Epithelial cell of proximal tubule (primary cell): ENCODE measurements at regions not wholly inside any gene's neighbourhood (a gene's known extent, or its start where the extent isn't known, plus 50 kb on each side); places are given as distances from the start of the nearest gene placed in this dataset.

ENCODE experiments used
- DNase-seq: peaks from one replicate; pipeline ENCODE4 v3.0.0-alpha.2; 2011; ENCODE audit warnings: low read depth
- H3K4me3 ChIP-seq: 2 replicates; pipeline ENCODE4 v1.5.1; 2011; ENCODE audit warnings: low read depth, mild to moderate bottlenecking, low read length
- TF ChIP-seq, protein P1 (sequence below): conservative IDR thresholded peaks from 2 replicates; pipeline ENCODE4 v1.5.1; 2012; ENCODE audit warnings: low read depth, mild to moderate bottlenecking, low read length

DNA sequence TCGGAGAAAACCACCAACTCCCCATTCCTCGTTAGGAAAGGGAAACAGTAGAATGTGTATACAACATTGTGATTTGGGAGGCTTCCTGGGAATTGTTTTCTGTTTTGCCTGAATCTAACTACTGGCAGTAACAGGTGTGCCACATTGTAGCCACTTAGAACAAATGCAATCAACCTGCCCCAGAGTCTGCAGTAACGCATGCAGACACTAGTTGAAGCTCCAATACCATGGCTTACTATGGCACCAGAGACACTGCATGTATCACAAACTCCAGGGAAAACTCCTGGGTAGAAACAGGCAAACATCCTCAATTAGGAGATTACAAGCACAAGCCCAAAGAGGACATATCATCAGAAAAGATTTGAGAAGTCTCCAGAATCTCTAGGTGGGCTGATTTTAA lies 154.2 kb upstream of the NEIL3 start:
- no peak overlapping the region for H3K4me3 ChIP-seq
- DNase-seq = no peak
- TF ChIP-seq, protein P1, sequence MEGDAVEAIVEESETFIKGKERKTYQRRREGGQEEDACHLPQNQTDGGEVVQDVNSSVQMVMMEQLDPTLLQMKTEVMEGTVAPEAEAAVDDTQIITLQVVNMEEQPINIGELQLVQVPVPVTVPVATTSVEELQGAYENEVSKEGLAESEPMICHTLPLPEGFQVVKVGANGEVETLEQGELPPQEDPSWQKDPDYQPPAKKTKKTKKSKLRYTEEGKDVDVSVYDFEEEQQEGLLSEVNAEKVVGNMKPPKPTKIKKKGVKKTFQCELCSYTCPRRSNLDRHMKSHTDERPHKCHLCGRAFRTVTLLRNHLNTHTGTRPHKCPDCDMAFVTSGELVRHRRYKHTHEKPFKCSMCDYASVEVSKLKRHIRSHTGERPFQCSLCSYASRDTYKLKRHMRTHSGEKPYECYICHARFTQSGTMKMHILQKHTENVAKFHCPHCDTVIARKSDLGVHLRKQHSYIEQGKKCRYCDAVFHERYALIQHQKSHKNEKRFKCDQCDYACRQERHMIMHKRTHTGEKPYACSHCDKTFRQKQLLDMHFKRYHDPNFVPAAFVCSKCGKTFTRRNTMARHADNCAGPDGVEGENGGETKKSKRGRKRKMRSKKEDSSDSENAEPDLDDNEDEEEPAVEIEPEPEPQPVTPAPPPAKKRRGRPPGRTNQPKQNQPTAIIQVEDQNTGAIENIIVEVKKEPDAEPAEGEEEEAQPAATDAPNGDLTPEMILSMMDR = peak; percentile 32

DNA sequence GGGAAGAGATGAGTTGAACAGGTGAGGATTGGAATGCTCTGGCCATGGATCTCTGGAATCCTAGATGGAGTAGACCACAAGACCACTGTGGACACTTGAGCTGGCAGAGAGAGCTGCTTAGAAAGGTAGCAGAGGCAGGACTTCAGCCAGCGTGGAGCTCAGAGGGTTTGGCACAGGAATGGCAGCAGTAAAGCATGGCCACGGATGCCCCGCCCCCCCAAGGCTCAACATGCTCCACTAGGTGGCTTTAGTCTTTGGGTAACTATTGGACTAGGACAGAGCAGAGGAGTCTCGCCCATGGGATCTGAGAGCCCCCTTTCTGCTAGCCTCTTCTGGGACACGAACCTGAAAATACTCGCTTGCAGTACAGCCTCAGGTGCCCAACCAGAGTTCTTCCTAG lies 150.1 kb upstream of the NEIL3 start:
- TF ChIP-seq, protein P1 = no peak
- no peak overlapping the region for H3K4me3 ChIP-seq
- DNase-seq = no peak

DNA sequence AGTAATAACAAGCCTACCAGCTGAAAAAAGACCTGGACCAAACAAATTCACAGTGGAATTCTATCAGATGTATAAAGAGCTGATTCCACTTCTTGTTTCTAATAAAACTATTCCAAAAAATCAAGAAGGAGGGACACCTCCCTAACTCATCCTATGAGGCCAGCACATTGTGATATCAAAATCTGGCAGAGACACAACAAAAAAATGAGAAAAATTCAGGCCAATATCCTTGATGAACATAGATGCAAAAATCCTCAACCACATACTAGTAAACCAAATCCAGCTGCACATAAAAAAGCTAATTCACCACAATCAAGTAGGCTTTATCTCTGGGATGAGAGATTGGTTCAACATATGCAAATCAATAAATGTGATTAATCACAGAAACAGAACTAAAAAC lies 147.9 kb upstream of the NEIL3 start:
- no peak overlapping the region for H3K4me3 ChIP-seq
- no peak for DNase-seq
- TF ChIP-seq, protein P1 = no peak

DNA sequence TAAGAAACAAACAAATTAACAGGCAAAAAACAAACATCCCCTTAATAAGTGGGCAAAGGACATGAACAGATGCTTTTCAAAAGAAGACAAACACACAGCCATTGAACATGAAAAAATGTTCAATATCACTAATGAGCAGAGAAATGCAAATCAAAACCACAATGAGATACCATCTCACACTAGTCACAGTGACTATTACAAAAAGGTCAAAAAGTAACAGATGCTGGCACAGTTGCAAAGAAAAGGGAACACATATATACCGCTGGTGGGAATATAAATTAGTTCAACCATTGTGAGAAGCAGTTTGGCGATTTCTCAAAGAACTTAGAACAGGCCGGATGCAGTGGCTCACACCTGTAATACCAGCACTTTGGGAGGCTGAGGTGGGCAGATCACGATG lies 146.1 kb upstream of the NEIL3 start:
- TF ChIP-seq, protein P1 = no peak
- no peak overlapping the region for H3K4me3 ChIP-seq
- DNase-seq = peak; percentile 27

DNA sequence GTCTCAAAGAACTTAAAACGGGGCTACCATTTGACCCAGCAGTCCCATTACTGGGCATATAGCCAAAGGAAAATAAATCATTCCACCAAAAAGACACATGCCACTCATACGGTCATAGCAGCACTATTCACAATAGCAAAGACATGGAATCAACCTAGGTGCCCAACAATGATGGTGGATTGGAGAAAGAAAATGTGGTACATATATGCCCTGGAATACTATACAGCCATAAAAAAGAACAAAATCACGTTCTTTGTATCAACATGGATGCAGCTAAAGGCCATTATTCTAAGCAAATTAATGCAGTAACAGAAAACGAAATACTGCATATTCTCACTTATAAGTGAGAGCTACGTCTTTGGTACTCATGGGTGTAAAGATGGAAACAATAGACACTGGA lies 138.1 kb upstream of the NEIL3 start:
- H3K4me3 ChIP-seq = no peak overlapping the region
- DNase-seq = no peak
- TF ChIP-seq, protein P1 = no peak

DNA sequence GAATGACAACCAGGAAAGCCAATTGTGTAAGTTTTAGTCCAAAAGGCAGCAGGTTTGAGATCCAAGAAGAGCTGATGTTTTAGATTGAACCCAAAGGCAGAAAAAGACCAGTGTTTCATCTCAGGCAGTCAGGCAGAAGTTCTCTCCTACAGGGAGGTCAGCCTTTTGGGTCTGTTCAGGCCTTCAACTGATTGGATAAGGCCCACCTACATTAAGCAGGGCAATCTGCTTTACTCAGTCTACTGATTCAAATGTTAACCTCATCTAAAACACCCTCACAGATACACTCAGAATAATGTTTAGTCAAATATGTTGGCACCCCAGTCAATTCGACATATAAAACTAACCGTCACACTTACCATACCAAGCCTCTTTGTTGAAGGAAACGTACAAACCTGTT lies 134.2 kb upstream of the NEIL3 start:
- TF ChIP-seq, protein P1 = no peak
- H3K4me3 ChIP-seq = no peak overlapping the region
- no peak for DNase-seq

DNA sequence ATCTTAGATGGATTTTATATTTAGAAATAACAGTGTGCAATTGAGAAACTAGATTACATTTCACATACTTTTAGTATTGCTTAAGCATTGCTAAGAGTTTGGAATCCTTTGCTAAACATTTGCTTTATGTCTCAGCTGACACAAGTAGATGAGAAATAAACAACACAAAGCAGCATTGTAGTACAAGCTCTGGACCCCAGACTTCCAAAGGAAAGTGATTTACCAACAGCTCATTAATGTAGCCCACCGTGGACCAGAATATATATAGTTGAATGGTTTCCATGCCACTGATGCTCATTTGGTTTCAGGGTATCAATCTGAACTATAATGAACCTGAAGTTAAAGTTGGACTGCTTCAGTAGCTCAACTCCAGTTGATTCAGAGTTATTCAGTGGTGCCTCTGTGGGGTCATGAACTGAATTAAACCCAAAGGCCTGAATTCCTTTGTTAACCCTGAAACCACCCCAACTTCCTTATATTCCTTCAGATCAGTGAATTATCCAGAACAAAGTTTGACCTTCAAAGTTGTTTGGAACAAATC lies 132.1 kb upstream of the NEIL3 start:
- DNase-seq = peak; percentile 76
- no peak overlapping the region for H3K4me3 ChIP-seq
- TF ChIP-seq, protein P1 = no peak
